Natural killer cell treated with Interleukin-12 subunit alpha and Interleukin-12 subunit beta and Interleukin-15 and Interleukin-18, amount 100 ng/mL, for 72 hours (primary cell): ENCODE measurements at regions not wholly inside any gene's neighbourhood (a gene's known extent, or its start where the extent isn't known, plus 50 kb on each side); places are given as distances from the start of the nearest gene placed in this dataset.

ENCODE experiments used
- ATAC-seq, 2 donors: fragments of 150-1000 bp; cut with Tn5 transposase in 1 of 2; sonication (Bioruptor Pico), chemical (Tn5 transposase) in 1 of 2; 2 replicates each; pipeline ENCODE4 v1.10.0; 2021
- DNase-seq: peaks from one replicate; pipeline ENCODE4 v3.0.0; 2022; ENCODE audit warnings: low spot score
- H3K27ac Mint-ChIP-seq, 2 donors: 1 replicate in 1 of 2; 2 replicates in 1 of 2; pipeline ENCODE4 v1.8.0; 2022; ENCODE audit warnings: mixed read lengths in 2 of 2, mild to moderate bottlenecking in 1 of 2, moderate library complexity in 1 of 2
- H3K27me3 Mint-ChIP-seq, 2 donors: 1 replicate in 1 of 2; 2 replicates in 1 of 2; pipeline ENCODE4 v1.8.0; 2022; ENCODE audit warnings: mixed read lengths in 2 of 2
- H3K36me3 Mint-ChIP-seq: one replicate; pipeline ENCODE4 v1.8.0; 2022; ENCODE audit warnings: mixed read lengths
- H3K4me1 Mint-ChIP-seq, 2 donors: 1 replicate in 1 of 2; 2 replicates in 1 of 2; pipeline ENCODE4 v1.8.0; 2022; ENCODE audit warnings: low read depth in 2 of 2, mixed read lengths in 2 of 2, mild to moderate bottlenecking in 1 of 2
- H3K4me3 Mint-ChIP-seq: one replicate; pipeline ENCODE4 v1.8.0; 2022; ENCODE audit warnings: mixed read lengths
- H3K9me3 Mint-ChIP-seq: 2 replicates; pipeline ENCODE4 v1.8.0; 2022; ENCODE audit warnings: mixed read lengths

DNA sequence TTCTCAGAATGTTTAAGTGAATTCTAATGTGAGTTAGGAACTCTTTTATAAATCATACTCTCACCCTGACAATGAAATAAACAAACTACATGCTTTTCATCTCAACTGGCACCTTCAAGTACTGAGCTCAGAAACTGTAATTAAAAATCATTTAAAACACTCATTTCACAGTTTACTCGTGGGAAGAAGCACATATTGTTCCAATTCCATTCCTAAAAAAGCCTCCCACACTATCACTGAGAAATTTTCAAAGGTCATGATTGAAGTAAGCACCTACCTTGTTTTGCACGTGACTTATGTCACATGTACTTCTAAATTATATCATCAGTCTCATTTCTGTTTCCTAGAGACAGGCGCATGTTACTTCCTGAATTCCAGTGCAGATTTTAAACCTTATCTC lies 678.1 kb upstream of the SLC8A1 start:
- Mint-ChIP-seq H3K27ac (no peak overlapping the region), H3K4me1 (no peaks in the 10 kb centered on the region), H3K4me3 (no peak overlapping the region), H3K36me3 (no peaks in the 10 kb centered on the region), H3K9me3 (peaks cover 8% of the 10 kb centered on the region), H3K27me3 (no peaks in the 10 kb centered on the region)
- ATAC-seq, result no peak
- DNase-seq, result no peak

DNA sequence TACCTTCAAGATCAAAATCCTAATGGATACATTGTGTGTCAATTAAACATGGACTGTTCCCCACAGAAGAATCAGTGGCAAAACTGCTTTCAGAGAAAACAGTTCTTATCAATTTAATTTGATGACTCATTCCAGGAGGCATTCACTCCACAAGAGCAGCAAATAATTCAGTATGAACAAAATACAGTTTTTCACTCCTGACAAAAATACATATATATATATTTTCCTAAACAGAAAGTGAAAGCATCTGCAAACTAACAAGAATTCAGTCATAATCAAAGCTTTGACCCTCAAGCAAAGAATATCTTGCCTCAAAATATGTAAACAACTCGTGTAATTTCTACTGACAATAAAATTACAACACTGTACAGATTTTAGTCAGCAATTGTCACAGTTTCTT lies 685.1 kb upstream of the SLC8A1 start:
- Mint-ChIP-seq H3K27ac (no peak overlapping the region), H3K36me3 (no peaks in the 10 kb centered on the region), H3K4me1 (no peaks in the 10 kb centered on the region), H3K27me3 (no peaks in the 10 kb centered on the region), H3K9me3 (peaks cover 4% of the 10 kb centered on the region), H3K4me3 (no peak overlapping the region)
- DNase-seq (no peak), ATAC-seq (no peak)

DNA sequence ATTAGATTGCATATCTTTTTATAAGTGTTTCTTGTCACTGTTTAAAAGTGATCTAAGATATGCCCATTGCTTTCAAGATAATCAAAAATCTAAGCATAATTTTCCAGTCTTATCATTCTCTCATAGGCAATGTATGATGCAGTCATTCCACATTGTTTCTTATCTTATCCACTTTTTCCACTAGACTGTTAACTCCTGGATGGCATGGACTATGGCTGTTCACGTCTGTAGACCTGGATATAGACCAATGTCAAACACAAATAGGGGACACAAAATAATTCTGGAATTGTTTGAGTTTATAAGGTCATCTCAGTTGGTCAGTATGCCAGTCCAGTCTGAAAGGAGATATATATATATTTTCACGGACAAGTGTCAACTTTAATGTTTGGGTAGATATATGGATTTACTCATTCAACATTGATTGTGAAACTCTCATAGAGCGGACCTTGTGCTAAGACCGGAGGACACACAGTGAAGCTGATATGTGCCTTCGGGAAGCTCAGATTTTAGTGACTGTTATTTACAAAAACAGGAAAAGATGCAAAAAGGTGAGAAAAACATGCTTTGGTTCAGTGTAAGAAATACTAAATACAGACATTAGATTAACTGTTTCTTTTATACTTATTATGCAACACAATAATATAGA lies 689.4 kb upstream of the SLC8A1 start:
- Mint-ChIP-seq H3K9me3 (peaks cover 3% of the 10 kb centered on the region), H3K27me3 (no peaks in the 10 kb centered on the region), H3K27ac (no peak overlapping the region), H3K36me3 (no peaks in the 10 kb centered on the region), H3K4me1 (no peaks in the 10 kb centered on the region), H3K4me3 (no peak overlapping the region)
- ATAC-seq (no peak), DNase-seq (no peak)

DNA sequence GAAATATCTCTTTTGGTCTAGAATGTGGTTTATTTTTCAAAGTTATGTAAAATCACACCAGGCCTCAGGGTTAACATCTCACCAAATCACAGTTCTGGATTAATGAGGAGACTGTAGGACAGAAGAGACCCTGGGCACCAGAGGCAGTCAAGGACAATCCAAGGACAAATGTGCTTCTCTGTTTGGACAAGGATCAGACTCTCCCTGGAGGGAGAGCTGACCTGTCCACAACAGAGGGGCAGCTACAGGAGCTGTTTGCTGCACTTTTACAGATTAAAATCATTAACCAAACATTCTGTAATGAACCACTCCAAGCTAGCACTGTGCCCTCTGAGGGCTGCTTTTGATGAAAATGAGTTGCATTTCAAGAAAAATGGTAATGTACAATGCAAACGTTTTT lies 690.6 kb upstream of the SLC8A1 start:
- DNase-seq (no peak), ATAC-seq (no peak)
- Mint-ChIP-seq H3K9me3 (peaks cover 3% of the 10 kb centered on the region), H3K27ac (no peak overlapping the region), H3K36me3 (no peaks in the 10 kb centered on the region), H3K4me3 (no peak overlapping the region), H3K27me3 (no peaks in the 10 kb centered on the region), H3K4me1 (no peaks in the 10 kb centered on the region)

DNA sequence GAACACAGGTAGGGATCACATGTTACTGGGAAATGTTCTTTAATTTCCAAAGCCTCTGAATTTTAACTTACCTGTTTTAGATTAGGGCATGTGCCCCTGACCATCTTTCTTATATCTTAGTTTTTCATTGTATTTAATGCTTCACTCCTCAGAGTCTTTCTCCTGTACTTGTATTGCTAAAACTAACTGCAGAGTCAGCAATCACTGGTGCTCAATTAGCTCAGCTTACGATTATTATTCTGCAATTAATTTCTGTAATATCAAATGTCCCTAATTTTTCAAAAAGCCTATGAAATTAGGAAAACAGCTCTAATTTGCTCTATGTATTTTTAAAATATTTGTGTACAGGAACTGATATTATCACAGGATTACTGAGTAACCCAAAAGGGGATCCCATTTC lies 693.2 kb upstream of the SLC8A1 start:
- H3K27me3 Mint-ChIP-seq, result no peaks in the 10 kb centered on the region

DNA sequence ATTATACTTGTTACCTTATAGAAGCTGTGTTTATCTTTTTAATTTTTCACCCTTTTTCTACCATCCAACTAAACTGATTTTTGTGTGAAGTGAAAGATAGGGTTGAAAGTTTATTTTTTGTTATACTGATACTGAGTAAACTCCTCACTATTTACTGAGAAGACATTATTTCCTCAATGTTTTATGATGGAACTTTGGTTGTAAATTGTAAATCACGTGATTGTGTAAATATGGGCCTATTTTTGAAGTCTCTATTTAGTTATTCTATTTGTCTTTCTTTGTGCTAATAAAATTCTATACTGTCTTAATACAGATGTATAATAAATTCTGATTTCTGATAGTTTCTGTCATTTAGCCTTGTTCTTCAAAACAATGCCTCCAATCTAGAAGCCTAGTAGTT lies 697.2 kb upstream of the SLC8A1 start:
- Mint-ChIP-seq H3K36me3 (no peaks in the 10 kb centered on the region), H3K9me3 (peaks cover 3% of the 10 kb centered on the region), H3K4me1 (no peaks in the 10 kb centered on the region), H3K27ac (no peak overlapping the region), H3K4me3 (no peak overlapping the region), H3K27me3 (no peaks in the 10 kb centered on the region)
- ATAC-seq (no peak), DNase-seq (no peak)

More for the DNA sequence above, 693.2 kb upstream of the SLC8A1 start:
- Mint-ChIP-seq H3K27ac (no peak overlapping the region), H3K9me3 (peaks cover 3% of the 10 kb centered on the region), H3K36me3 (no peaks in the 10 kb centered on the region), H3K4me1 (no peaks in the 10 kb centered on the region), H3K4me3 (no peak overlapping the region)
- no peak for ATAC-seq
- no peak for DNase-seq

DNA sequence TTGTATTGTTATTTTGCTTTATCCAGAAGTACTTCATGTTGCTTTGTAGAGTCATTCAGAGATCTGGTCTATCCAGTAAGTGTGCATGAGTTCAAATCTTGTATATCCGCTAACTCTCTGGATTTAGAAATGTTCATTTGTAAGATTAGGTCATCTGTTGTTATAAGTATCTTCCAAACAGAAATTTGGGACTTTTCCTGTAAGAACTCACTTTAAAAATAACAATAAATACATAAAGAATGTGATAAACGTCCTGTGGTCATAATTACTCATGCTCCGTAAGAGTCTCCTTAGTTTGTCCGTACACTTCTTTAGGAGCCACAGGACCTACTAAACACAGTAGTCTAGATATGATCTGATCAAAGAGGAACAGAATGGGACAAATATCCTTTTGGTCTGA lies 699.9 kb upstream of the SLC8A1 start:
- Mint-ChIP-seq H3K4me1 (no peaks in the 10 kb centered on the region), H3K27ac (no peak overlapping the region), H3K9me3 (peaks cover 6% of the 10 kb centered on the region), H3K27me3 (no peaks in the 10 kb centered on the region), H3K36me3 (no peaks in the 10 kb centered on the region), H3K4me3 (no peak overlapping the region)
- no peak for DNase-seq
- ATAC-seq, result no peak

DNA sequence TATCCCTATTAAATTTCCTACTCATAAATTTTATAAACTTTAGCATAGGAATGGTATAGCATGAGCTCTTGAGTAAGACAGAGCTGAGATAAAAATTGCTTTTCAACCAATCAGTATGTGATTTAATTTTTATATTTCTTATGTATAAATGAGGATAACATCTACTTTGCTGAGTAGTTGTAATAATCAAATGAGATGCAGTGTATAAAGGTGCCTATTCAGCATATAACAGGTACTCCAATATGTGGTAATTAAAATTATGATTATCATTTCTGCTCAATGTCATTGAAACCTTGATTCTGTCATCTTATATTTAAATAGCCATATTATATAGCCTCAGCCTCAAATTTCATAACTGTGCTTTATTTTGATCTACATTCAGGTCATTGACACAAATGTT lies 700.4 kb upstream of the SLC8A1 start:
- Mint-ChIP-seq H3K36me3 (no peaks in the 10 kb centered on the region), H3K4me3 (no peak overlapping the region), H3K27ac (no peak overlapping the region), H3K9me3 (peaks cover 12% of the 10 kb centered on the region), H3K27me3 (no peaks in the 10 kb centered on the region), H3K4me1 (no peaks in the 10 kb centered on the region)
- ATAC-seq (no peak), DNase-seq (no peak)

DNA sequence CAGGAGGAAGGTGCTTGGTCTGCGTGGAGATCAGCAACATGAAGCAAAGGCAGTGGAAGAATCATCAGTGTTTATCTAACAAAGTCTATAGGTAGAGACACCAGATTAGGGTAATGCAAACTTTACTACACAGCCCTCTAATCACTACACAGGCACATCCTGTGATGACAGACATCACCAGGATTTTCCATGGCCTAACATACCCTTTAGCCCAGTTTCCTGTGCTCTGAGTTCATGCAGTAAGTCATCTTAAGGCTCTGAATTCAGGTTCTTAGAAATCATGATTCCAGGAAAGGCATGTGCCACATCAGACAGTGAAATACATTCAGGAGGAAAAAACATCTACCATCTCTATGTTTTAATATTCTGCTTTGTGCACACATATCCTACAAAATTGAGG lies 708.5 kb upstream of the SLC8A1 start:
- no peaks in the 10 kb centered on the region for H3K27me3 Mint-ChIP-seq
- H3K9me3 Mint-ChIP-seq, result peaks cover 14% of the 10 kb centered on the region
- no peak for DNase-seq
- no peak overlapping the region for H3K27ac Mint-ChIP-seq
- no peak for ATAC-seq
- no peak overlapping the region for H3K4me3 Mint-ChIP-seq
- H3K36me3 Mint-ChIP-seq, result no peaks in the 10 kb centered on the region
- no peaks in the 10 kb centered on the region for H3K4me1 Mint-ChIP-seq

DNA sequence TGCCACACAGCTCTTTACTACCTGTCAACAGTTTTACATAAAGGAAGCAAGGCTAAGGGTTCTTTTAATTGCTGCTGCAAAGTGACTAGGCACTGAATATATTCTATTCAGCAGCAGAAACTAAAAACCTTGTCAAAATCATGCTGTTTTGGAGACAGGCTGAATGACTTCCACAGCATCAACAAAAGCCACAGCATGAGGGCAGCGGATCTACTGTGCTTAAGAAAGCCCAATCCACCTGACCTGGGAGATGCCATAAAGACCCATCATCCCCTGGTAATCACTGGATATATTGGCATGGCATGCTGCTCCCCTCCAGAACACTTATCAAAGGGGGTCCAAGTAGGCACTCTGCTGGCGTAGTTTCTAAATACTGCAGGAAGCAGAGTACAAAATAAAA lies 715.1 kb upstream of the SLC8A1 start:
- no peak for ATAC-seq
- no peaks in the 10 kb centered on the region for H3K4me1 Mint-ChIP-seq

DNA sequence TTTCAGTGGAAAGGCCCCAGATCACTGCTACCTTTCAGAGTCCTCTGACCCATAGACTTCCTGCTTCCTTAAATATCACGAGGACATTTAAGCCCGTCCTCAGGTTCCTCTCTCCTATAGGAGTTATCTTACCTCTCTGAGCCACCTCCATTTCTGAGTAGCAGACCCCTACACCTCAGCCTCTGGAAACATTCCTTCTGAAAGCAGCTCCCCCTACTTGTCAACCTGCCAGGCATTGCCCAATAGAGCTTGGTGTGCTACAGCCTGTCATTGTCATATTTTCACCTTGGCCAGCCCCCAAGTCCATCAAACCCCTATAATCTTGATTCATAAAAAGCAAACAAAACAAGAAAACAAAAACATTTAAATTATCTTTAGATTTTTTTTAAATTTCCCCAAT lies 717.9 kb upstream of the SLC8A1 start:
- Mint-ChIP-seq H3K27me3 (no peaks in the 10 kb centered on the region), H3K36me3 (no peaks in the 10 kb centered on the region), H3K27ac (no peak overlapping the region), H3K4me3 (no peak overlapping the region), H3K9me3 (peaks cover 3% of the 10 kb centered on the region), H3K4me1 (no peaks in the 10 kb centered on the region)
- DNase-seq (no peak), ATAC-seq (no peak)

More for the DNA sequence above, 715.1 kb upstream of the SLC8A1 start:
- Mint-ChIP-seq H3K27ac (no peak overlapping the region), H3K9me3 (peaks cover 3% of the 10 kb centered on the region), H3K27me3 (no peaks in the 10 kb centered on the region), H3K36me3 (no peaks in the 10 kb centered on the region), H3K4me3 (no peak overlapping the region)
- DNase-seq, result no peak

DNA sequence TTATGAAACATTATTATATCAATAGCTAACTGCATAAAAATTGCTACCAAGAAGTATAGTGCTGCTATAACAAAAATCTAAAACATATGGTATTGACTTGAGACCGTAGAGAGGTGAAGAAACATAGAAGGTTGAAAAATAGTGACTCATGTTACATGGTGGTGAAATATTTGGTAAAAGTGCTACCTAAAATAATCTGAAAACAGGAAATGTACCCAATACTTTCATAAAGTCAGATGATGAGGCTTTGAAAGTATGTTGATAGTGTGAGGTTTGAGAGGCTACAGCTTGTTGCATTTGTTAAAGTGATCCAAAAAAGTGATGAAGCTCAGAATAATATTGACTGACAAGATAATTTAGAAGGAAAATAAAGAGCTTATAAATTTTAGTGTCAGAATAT lies 718.7 kb upstream of the SLC8A1 start:
- Mint-ChIP-seq H3K36me3 (no peaks in the 10 kb centered on the region), H3K4me1 (no peaks in the 10 kb centered on the region), H3K4me3 (no peak overlapping the region), H3K9me3 (no peaks in the 10 kb centered on the region), H3K27me3 (no peaks in the 10 kb centered on the region), H3K27ac (no peak overlapping the region)
- no peak for ATAC-seq
- no peak for DNase-seq

DNA sequence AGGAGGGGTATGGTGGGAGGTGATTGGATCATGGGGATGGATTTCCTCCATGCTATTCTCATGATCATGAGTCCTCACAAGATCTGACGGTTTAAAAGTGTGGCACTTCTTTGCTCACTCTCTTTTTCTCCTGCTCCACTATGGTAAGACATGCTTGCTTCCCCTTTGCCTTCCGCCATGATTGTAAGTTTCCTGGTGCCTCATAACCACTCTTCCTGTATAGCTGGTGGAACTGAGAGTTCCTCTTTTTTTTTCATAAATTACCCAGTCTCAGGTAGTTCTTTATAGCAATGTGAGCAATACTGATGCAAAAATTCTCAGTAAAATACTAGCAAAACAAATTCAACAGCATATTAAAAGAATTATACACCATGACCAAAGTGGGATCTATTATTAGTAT lies 728.5 kb upstream of the SLC8A1 start:
- ATAC-seq (no peak), DNase-seq (no peak)
- Mint-ChIP-seq H3K4me1 (no peaks in the 10 kb centered on the region), H3K4me3 (no peak overlapping the region), H3K27ac (no peak overlapping the region), H3K27me3 (no peaks in the 10 kb centered on the region), H3K9me3 (peaks cover 6% of the 10 kb centered on the region), H3K36me3 (no peaks in the 10 kb centered on the region)

DNA sequence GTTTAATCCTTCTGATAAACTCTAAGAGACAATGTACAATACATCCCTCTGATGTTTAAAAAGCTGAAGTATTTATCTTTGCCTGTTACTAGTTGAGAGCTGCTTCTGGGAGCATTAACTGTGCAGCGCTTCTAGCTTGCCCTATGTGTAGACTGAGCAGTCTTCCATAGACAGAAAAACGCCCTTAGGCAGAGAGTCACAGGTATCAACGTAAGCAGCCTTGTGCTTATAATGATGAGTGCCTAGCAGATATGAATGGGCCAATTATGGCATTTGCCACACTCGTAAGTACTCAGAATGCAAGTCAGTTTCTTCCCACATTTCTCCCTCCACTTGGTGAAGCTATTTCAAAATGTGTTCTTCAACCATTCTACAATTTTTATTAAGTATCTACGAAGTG lies 731.1 kb upstream of the SLC8A1 start:
- Mint-ChIP-seq H3K9me3 (peaks cover 13% of the 10 kb centered on the region), H3K27ac (no peak overlapping the region), H3K36me3 (no peaks in the 10 kb centered on the region), H3K4me3 (no peak overlapping the region), H3K4me1 (no peaks in the 10 kb centered on the region), H3K27me3 (no peaks in the 10 kb centered on the region)
- no peak for DNase-seq
- no peak for ATAC-seq

DNA sequence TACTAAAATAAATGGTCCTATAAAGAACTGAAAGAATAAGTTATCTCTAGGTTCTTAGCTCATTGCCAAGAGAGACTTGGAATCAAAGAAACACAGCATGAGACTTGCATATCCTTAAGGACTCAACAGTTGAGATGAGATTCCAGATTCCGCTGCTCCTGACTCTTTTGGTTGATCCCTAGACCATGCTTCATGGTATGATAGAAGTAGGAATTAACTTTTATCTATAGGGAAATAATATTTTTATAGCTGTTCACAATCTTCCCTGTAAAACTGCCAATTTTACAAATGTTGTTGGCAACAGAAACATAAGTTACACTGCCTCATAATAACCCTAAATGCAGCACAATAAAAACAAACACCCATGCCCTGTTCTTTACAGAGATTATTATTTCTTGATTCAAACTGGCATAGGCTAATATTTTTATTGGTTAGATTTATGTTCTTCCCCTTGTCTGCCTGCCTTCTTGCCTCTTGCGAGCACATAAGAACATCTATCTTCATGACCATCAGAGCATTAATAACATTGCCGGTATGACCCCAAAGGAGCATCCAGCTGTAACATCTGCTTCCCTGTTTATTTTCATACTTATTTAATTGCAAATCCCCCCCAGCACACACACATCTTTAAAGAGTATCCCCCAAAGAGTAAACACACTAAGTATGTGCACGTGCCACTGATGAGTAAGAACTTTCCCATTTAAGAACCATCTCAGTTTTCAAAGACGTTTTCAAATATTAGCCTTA lies 735.7 kb upstream of the SLC8A1 start:
- no peak overlapping the region for H3K27ac Mint-ChIP-seq
- ATAC-seq, result no peak
- no peaks in the 10 kb centered on the region for H3K4me1 Mint-ChIP-seq
- DNase-seq, result no peak
- H3K36me3 Mint-ChIP-seq, result no peaks in the 10 kb centered on the region
- H3K4me3 Mint-ChIP-seq, result no peak overlapping the region
- H3K9me3 Mint-ChIP-seq, result peaks cover 11% of the 10 kb centered on the region
- no peaks in the 10 kb centered on the region for H3K27me3 Mint-ChIP-seq
